GM21515 (cell line): ENCODE measurements at regions not wholly inside any gene's neighbourhood (a gene's known extent, or its start where the extent isn't known, plus 50 kb on each side); places are given as distances from the start of the nearest gene placed in this dataset.
"Not testable (repeated sequence)": the region's sequence is repeated elsewhere in the genome, so short reads cannot be mapped to it uniquely, and the experiment has no call there.

Experiments used
- ATAC-seq: cut with Tn5 transposase; IDR thresholded peaks from one replicate; pipeline ENCODE4 v1.9.1; 2021; ENCODE audit not compliant: unreplicated experiment

DNA sequence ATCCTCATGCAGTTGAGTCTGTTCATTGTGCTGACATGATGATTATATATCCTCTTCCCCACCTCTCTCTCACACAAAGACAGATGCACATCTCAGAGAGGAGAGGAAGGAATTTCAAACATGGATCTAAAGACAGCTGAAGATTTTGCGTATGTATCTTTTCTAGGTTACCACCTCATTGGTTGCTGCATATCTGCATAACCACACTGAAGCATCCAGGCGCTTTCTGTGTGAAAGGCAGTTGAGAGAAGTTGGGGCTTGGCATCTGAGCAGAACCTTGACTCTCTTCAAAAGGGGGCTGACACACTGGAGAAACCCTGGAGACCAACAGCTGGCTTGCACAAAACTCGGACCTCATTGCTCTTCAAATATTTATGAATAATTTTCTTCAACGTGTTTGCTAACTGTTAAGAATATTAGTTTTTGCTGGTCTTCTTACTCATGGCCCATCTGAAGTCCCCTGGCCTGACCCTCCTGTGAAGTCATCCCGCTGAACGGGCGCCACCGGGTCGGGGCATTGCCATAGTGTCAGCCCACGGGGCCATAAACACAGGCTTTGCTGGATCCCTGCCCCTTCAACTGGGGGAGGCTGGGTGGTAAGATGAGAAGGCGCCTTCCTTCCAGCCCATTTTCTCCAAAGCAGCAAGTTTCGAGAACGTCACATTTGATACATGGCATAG lies 593.2 kb upstream of the CLINT1 start:
- ATAC-seq: no peak

DNA sequence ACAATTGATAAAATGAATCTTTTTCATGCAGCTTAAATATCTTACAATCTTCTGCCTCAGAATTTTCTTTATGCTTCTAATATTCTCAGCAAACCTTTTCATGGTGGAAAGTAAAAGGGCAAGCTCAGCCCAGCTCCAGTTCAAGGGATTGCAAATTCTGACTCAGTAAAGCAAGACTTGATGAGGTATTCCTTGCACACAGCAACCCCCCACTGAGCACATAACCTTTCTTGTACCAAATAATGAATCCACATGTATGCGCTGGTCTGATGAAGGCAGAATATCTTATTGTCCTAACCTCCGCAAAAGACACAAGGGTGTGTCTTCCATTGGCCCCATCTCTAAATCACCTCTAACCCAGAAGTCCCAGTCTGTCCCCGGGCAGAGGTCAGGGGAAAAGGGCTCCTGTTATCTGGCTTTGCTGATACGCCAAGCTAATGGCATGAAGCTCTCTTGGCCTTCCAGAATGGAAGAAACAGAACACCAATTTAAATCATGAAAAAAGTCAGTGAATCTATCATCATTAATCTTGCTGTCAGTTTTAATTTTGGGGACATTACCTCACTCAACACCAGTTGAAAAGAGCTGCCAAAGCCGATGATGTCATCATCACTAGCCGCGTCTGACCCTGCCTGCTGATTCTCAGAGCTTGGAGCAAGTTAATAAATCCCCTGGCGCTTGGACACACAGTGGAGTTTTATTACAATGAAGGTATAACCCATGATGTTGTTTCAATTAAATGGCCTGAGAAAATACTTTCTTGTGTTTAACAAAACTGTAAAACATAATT lies 592.5 kb upstream of the CLINT1 start:
- ATAC-seq: no peak

DNA sequence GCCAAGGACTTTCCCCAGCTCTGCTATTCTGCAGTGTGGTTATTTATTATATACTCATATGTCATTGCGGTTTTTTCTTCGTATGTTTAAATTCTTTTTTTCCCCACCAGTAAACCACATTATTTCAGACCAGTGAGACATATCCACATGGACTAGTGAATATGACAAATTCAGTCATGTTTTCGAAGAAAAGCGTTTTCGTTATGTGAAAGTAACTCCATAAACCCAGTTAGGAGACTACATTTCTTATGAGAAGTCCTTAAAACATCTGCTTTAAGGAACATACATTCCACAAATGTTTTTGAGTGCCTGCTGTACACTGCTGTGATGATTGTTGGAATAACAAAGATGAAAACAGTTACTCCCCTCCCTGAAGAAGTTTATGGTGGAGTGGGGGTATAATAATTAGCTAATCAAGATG lies 591.8 kb upstream of the CLINT1 start:
- ATAC-seq: no peak

DNA sequence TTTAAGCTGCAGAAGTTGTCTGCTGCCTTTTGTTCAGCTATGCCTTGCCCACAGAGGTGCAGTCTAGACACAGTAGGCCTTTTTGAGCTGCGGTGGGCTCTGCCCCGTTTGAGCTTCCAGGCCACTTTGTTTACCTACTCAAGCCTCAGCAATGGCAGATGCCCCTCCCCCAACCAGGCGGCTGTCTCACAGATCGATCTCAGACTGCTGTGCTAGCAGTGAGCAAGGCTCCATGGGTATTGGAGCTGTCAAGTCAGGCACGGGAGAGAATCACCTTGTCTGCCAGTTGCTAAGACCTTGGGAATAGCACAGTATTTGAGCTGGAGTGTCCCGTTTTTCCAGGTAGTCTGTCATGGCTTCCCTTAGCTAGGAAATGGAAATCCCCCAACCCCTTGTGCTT lies 587.8 kb upstream of the CLINT1 start:
- not testable (repeated sequence) for ATAC-seq

DNA sequence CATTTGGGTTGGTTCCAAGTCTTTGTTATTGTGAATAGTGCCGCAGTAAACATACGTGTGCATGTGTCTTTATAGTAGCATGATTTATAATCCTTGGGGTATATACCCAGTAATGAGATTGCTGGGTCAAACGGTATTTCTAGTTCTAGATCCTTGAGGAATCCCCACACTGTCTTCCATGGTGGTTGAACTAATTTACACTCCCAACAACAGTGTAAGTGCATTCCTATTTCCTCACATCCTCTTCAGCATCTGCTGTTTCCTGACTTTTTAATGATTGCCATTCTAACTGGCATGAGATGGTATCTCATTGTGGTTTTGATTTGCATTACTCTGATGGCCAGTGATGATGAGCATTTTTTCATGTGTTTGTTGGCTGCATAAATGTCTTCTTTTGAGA lies 580.3 kb upstream of the CLINT1 start:
- not testable (repeated sequence) for ATAC-seq

DNA sequence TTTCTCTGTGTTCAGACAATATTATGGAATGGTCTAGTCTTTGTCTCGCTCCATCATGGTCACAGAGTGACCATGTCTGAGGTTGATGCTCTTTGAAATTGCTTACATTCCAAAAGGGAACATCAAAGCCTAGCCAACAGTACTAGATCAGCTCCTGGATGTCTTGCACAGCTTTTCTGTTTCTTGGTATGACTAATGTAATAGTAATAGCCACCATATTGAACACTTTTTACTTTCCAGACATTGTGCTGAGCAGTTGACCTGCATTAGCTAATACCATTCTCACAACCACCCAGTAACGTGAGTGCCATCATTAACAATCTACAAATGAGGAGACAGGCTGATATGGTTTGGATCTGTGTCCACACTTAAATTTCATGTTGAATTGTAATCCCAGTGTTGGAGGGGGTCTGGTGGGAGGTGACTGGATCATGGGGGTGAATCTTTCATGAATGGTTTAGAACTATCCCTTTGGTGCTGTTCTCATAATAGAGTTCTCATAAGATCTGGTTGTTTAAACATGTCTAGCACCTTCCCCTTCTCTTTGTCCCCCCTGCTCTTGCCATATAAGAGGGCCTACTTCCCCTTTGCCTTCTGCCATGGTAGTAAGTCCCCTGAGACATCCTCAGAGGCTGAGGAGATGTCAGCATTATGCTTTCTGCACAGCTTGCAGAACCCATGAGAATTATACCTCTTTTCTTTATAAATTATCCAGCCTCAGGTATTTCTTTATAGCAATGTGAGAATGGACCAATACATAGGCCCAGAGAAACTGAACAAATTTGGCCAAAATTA lies 577.5 kb upstream of the CLINT1 start:
- no peak for ATAC-seq

DNA sequence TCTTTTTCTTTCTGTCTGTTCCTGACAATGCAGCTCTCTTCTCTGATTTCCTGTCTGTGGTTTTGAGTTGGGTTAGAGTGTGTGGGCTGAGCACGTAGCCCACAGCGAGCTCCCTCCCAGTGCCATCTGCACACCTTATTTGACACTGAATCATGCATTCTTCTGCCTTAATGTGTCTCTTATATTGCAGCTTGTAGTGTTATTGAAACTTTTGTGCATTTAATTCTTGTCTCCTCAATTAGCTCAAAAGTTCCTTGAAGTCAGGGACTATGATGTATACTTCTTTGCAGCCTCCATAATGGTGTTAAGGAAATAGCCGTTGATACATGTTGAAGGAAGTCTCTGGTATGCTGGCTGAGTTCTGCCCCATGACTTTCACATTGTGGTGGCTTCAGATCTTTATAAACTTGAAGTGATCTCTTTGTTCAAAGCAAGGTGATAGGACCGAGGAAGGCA lies 576.2 kb upstream of the CLINT1 start:
- ATAC-seq: peak; percentile 69

DNA sequence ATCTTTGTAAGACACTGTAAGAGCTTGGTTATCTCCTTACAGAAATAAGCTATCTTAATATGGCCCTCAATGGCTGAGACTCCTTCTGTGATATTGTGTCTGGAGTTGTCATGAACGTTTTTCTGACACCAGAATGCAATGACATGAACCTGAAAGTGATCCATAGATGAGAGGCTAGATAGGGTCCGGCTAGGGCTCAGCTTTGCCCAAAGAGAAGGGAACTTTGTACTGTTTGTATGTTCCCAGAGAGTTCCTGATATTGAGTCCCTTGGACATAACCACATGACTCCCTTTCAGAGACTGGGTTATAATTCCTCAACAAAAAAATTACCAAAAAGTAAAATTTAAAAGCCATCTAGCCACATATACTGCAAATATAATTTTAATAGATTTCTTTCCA lies 575.8 kb upstream of the CLINT1 start:
- ATAC-seq: peak; percentile 16

DNA sequence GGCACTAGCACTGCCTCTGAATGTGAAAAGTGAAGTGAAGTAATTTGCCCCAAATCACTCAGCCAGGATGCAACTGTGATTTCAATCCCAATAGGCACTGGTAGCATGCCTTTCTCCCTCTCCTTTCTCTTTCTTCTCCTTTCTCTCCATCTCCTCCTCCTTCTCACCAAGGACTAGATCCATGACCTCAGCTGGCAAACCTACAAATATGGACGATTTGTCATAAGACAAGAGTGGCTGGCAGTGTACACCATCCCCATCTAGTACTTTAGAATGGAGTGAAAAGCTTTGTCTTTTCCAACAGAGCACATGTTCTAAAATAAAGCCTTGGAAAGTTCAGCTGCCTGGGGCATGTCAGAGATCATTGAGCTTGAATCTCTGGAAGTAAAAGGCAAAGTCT lies 574.7 kb upstream of the CLINT1 start:
- ATAC-seq: no peak

DNA sequence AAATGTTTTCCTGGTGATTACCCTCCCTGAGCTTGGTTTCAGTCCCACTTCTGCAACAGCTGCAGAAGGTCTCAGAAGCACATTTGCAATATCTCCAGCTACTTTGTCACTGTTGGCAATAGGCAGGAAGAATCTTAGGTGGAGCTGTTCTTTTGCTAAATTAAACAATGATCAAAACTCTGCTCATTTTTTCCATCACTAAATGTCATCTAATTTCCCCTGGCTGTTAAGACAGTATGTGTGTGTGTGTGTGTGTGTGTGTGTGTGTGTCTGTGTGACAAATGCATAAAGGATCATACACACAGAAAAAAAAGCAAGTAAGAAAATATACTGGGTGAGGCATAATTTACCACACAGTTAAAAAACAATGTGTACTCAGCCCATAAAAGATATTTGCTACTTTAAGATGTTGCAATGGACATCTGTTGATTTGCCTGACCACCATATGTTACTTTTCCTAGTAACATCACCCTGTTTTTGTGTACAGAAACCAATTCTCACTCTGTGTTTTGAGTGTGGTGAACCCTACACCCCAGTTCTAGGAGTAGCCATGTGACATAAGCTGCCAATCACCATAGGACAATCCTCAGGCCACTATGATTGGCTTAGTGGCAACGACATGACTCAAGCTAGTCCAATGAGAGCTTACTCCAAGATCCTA lies 572.6 kb upstream of the CLINT1 start:
- ATAC-seq: peak; percentile 42

DNA sequence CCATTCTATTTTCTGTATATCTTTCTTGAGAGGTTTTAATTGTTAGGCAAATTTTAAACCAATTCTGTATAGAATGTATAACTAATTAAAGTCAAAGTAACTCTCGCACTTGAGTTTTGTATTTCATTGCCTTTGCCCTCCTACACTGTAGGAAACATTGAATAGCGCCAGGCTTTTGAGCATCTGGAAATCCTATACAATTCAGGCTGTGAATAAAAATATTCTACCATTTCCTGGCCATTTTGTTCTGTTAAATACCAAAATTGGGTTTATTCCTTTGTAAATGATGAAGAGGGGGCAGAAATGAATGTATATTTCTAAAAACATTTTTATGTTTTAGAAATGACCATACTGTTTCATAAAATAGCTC lies 571.8 kb upstream of the CLINT1 start:
- ATAC-seq: no peak

DNA sequence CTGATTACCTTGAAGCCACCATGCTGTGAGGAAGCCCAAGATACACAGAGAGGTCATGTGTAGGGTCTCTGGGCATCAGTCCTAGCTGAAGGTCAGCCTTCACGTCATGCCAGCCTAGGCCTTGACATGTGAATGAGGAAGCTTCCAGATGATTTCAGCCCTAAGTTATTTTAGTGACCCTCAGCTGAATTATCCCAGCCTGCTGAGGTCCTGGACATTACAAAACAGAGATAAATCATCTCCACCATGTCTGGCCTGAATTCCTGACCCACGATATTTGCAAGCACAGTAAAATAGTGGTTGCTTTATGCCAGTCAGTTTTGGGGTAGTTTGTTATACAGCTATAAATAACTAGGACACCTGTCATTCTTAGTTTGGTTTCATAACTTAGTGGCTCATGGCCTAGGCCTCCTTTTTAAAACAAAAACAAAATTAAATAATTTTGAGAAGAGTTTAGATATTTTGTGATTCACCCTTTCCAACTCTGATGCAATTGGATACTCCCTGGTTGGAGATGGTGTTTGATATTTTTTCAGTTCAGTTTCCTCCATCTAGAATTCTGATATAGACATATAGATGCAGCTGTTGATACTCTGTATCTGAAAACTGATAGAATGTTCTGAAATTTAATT lies 571.3 kb upstream of the CLINT1 start:
- ATAC-seq: no peak

DNA sequence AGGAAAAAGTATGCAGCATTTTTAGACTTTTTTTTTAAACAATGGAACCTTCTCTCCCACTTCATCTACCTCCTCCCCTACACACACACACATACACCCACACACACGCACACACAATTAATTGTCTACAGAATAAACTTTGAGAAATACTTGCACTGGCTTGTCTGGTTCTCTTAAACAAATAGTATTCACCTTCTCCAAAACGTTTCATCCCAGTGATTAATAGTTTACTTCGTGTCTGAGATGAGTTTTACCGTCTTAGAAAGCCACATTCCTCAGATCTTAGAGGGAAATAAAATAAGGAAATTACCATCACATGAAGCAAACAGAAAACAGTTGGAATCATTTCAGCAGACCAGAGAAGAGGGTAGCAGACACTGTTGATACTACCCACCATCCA lies 570.6 kb upstream of the CLINT1 start:
- no peak for ATAC-seq

DNA sequence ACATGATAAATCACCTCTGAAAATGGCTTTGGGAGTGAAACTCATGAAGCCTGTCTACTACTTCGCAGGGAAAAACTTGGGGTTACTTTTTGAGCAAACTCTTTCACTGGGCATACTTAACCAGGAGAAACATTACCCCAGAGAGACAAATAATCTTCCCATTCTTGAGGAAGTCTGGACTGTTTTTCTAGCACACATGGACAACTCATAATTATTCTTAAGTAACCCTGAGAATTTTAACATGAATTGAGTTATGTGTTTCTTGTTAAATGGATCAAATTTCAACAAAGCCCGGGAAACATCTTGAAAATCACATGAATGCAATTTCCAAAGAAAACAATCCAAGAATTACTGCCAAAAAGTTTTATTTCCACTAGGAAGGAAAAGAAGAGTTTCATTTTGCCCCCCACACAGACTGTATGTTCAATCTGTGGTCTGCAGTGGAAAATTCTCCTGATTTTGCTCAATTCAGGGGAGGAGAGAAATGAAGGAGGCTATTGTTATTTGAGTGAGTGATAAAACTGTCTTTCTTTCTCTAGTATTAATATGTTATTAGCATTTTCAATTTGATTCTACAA lies 564.8 kb upstream of the CLINT1 start:
- no peak for ATAC-seq

DNA sequence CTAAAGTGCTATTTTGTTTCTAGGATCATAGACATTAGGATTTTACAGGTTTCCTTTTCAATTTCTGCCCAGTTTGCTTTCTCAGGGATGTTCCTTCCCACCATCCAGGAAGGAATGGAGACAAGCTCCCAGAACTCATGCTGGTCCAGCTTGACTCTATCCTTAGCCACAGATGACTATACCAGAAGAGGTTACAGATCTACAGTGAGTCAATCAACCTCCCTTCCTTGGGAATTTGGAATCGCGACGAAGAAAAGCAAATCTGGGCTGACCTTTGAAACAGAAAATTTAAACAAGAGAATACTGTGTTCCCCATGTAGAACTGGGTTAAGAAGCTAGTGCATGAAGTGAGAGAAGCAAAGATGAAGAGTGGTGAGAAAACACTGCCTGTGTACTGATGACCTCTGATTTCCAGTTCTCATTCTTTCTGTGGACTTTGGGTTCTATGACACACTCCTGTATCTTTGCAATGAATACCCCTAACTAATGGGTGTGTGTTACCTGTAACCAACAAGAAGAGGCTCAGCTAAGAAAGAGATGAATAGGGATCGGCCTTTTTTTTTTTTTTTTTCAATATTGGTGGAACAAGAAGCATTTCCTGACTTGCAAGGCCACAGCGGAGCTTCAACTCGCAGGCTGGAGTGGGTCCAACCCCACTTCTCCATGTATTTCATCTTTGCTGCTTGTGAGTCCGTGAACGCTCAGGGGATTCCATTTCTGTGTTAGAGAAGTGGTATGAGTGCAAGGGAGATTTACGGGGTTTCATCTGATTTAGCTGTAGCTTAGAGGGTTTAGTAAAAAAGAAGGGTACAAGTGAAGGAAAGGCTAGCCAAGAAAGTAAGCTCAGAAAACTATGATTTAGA lies 563.9 kb upstream of the CLINT1 start:
- ATAC-seq: no peak

DNA sequence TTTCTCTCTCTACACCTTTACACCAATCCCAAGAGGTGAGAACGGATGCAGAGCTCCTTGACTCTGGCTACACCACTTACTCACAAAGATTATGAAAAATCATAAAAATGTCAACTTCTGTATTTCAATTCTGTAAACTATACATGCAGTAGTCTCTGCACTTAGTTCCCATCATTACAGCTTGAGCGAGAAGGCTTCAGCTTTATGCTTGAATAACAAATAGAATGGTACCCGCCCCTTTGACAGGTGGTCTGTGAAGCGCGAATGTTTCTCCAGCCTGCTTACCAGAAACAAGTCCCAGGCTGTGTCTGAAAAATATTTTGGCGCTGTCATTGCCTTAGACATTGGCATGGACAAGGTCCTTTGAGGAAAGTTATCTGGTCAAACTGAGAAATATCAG lies 562.4 kb upstream of the CLINT1 start:
- ATAC-seq: no peak

DNA sequence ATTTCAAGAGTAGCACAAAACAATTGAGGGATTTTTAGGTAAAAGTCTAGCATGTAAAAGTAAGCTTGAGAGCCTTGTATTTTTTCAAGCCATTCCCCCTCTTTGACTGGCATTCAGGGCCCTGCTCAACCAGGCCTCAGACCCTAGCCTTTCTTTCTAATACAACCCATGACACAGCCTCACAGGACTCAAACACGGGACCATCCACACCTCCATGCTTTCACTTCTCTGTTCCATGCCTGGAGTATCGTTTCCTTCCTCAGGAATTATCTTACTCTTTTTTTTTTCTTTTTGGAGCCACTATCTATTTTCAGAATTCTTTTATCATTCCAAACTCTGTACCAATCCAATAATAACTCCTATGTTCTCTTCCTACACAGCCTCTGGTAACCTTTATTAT lies 560.2 kb upstream of the CLINT1 start:
- ATAC-seq: no peak

DNA sequence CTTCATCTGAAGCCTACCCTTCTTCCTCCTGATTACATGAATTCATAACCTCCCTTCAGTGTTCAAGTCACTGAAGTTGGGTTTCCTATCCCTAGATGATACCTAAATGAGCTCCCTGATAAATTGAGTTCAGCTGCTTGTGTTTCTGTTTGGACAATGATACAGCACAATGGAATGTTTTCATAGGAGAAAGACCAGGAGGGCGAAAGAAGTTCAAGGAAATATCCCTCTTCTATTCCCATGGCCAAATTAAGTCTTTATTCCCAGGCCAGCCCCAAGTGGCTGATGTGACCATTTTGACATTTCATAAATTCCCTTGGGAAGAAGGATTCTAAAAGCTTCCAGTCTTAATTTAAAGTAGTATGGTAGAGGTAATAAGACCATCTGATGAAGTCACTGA lies 555.8 kb upstream of the CLINT1 start:
- ATAC-seq: no peak

DNA sequence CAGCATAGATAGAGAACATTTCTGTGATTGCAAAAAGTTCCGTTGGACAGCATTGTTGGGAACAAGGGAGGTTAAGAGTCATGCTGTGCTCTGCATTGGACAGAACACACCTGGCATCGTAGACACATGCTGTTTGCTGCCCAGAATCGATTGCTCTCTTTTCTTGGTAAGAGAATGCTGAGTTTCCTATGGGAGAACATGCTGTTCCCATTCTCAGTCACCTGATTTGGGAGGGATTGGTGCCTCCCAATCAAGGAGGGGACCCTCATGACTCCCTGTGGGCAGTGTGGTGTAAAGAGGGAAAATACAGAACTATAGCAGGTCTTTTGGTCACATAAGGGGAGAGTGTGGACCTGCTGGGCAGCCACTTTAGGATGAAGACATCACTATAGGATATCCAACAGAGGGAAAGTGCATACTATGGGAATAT lies 555.4 kb upstream of the CLINT1 start:
- no peak for ATAC-seq
